ENCODE measurements at regions not wholly inside any gene's neighbourhood (a gene's known extent, or its start where the extent isn't known, plus 50 kb on each side); places are given as distances from the start of the nearest gene placed in this dataset.

DNA sequence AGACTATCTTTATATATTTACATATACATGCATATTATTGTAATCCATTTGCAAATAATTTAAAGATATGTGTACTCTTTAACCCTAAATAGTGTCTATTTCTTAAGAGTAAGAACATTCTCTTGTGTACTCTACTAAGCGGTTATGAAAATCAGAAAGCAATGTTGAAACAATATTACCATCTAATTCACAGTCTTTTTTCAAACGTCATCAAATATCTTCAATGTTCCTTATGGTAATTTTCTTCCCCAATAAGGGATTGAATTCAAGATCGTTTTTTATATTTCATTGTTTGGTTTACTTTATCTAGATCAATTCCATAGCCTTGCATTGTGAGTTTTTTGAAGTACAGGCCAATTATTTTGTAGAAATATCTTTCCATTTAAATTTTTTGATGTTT, 1647.4 kb upstream of the PRR20A start:
- no peak for DNase-seq (ENCODE audit: low read depth)

DNA sequence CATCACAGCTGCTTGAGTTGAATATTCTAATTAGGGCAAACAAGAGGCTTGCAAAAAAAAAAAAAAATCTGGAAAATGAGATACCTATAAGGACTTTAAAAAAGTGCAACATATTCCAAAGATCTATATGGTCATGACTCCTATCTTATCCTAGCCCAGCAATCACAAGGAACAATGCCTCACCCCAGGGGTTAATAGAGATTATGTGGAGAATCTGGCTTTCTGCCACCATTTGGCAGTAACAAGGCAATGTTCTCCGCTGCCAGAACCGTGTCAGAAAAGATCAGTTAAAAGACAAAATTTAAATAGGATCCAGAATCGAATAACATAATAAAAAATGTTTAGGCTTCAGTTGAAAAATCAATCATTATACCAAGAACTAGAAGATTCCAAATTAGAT, 1643.2 kb upstream of the PRR20A start:
- DNase-seq (ENCODE audit: low read depth): no peak

DNA sequence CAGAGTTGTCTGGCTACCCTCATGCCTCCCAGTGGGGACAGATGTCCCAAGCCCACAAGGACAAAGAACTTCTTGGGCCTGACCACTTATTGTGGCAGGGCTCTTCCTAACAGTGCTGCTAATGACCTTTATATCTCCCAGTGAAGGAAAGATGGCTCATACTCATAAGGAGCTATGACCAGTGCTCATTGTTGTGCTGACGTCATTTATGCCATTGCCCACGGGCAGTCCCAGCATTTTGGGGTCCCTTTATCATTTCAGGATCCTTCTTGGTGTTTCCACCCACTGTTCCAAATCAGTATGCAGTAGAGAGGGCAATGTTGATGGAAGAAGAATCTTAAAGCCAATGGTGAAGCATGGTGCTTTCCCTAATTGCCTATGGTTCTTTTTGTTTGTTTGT, 1640.0 kb upstream of the PRR20A start:
- DNase-seq (ENCODE audit: low read depth): no peak

DNA sequence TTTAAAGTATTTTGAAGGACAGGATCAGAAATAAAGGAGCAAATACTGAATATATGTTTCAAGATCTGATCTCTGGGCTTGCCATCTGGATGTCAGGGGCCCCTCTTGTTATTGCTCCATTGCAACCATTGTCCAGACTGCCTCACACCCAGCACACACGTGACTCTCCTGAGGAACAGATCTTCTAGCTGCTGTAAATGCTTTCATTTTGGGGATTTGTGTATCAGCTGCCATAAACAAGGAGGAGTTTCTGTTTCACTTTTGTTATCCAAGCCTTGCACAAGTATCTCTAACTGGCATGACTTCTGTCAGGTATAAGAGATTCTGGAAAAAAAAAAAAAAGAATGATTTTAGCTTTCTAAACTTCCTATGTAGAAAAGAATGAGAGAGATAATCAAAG, 1624.1 kb upstream of the PRR20A start:
- DNase-seq (ENCODE audit: low read depth): no peak

DNA sequence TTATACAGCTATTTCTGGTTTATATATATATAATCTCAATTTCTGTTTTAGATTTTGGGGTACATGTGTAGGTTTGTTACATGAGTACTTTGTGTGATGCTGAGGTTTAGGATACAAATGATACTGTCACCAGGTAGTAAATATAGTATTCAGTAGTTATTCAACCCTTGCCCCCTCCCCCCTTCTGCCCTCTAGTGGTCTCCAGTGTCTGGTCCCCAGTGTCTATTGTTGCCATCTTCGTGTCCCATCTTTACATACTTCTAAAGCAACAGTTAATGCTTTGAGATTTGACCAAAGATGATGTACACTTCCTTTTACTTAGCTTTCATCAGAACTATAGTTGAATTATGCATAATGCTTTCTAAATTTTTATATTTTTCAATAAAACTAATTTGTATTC, 1623.4 kb upstream of the PRR20A start:
- DNase-seq (ENCODE audit: low read depth): no peak

DNA sequence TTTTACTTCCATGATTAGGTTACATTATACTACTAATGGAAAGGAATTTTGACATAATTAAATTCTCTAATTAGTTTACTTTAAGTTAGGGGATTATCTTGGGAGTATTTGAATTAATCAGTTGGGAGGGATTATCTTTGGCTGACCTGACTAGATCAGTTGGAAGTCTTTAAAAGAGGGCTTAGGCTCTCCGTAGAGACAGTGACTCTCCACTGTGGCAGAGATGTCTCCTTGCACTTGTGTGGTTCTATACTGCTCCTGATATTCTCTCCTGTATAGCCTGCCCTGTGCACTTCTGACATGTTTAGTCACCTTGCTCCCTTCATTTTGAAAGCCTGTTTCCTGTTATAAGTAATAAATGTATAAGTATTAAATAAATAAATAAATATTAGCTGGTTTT, 1612.3 kb upstream of the PRR20A start:
- no peak for DNase-seq (ENCODE audit: low read depth)

DNA sequence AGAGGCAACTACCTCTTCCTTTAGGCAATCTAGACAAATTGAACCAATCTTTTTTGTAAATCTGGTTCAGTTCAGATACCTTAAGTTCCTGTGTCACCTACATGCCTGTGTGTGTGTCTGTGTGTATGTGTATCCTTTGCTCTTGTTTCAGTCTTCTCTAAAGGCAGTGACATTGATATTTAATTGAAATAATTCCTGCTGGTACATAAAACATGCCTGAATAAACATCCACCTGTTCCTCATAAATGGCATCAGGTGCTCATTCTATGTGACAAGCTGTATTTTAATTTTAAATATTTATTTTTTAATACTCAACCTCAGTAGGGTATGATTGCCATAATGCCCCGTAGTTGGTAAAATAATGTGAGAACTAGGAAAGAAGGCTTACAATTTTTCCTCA, 1606.4 kb upstream of the PRR20A start:
- no peak for DNase-seq (ENCODE audit: low read depth)

DNA sequence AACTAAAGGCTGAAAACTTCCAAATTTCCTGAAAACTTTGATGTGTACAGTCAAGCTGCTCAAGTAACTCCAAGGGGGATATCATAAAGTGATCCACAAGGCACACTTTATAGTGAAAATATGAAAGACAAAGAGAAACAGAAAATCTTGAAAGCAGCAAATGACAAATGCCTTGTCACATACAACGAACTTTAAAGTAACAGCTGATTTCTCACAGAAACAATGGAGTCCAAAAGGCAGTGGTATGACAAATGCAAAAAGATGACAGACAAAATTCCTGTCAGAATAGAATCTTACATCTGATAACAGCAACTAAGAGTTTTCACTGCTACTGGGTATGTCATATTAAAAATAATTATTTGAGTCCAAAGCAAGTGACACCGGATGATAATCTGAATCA, 1602.3 kb upstream of the PRR20A start:
- no peak for DNase-seq (ENCODE audit: low read depth)

DNA sequence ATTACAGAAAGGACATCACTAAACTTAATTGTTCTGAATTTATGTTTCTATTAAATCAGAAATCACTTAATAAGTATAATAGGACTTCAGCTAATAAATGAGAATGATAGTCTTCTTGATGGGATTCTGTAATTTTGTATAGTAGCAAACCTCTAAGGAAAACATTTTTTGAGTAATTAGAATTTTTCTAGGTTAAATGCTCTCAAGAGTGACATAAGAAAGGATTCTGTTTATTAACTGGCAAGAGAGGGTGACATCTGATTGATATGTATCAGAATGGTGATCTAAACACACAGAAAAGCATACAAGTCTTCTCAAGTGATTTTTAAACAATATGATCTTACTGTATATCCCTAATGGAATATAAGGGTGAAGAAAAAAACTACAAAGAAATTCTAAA, 1597.7 kb upstream of the PRR20A start:
- DNase-seq (ENCODE audit: low read depth): no peak

DNA sequence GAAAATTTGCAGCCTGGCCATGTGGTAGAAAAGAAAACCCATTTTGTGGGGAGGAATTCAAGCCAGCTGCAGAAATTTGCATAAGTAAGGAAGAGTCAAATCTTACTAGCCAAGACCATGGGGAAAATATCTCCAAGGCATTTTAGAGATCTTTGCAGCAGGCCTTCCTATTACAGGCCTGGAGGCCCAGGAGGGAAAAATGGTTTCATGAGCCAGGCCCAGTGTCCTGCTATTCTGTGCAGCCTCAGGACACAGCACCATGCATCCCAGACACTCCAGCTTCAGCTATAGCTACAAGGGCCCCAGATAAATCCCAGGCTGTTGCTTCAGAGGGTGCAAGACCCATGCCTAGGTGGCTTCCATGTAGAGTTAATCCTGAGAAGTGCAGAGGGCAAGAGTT, 1590.1 kb upstream of the PRR20A start:
- DNase-seq (ENCODE audit: low read depth): no peak

DNA sequence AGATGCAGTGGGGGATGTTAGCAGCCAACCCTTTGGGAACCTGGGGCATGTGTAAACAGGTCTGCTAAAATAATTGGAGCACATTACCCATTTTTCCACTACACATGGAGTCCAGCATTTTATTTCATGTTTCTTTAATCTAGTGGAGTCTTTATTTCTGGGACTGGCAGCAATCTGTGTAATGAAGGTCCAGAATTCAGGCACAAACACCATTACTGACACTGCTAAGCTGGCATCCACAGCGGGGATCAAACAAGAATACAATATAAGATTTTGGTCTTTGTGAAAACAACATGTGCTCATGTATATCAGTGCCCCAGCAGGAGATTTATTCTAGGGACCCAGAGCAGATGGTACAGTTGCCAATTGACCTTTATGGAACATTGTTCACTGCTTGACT, 1587.0 kb upstream of the PRR20A start:
- DNase-seq (ENCODE audit: low read depth): no peak

DNA sequence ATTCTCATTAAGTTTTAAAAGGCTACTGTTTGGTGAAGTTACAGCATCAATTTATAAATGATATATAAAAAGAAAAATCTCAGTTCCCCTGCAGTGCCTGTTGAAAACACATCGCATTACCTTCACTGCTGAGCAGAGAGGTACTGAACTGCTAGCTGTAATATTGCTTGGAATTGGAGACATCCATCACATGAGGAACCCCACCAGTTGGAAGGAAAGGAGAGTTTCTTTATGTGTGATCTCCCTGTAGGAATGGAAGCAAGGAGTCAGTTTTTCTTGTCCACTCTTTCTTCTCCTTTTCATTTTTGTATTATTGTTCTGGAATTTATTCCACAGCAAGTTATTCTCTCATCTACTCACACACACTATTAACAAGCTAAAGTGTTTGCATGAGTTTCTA, 1586.0 kb upstream of the PRR20A start:
- DNase-seq (ENCODE audit: low read depth): no peak

DNA sequence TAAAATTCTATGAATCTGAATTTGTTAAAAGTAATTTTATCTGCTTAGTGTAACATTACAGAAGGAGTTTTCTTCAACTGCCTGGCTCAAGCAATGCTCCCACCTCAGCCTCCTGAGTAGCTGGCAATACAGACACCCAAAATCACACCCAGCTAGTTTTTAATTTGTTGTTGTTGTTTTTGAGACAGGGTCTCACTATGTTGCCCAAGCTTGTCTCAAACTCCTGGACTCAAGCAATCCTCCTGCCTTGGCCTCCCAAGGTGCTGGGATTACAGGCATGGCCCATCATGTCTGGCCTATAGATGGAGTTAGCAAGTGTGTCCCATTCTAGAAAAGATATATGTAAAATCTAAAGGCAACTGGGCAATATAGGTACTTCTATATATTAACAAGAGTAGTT, 1580.4 kb upstream of the PRR20A start:
- no peak for DNase-seq (ENCODE audit: low read depth)

DNA sequence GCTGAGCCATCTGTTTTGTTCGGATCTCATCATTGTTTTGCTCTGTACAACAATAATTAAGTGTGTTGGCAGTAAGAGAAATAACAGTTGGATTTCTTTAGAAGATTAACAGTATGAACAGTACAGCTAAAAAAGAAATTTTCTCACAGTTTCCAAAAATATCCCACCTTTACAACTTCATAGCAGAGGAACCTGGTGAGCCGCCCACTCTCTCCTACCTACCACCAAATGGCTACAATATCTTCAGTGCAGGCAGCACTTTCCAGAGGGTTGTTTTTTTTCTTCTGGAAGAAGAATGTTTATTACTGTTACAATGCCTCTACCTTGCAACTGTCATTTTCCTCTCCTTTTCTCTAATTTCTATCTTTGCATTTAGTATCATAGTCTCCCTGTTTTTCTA, 1577.5 kb upstream of the PRR20A start:
- no peak for DNase-seq (ENCODE audit: low read depth)

DNA sequence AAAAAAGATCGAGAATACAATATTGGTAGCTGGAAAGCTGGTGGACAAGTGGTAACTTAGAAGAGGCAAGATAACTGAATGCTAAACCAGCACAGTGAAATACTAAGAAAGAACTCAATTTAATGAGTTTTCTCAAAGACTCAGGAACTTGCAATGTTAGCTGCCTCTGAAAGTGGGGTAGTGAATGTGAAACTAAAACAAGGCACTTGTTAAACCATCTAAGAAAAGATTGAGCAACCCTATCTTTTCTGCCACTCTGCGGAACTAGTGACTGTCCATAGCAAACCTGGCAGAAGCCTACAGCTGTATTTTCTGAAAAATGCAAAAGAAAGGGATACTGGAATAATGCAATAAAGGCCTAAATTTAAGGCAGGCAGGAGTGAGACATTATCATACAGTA, 1574.4 kb upstream of the PRR20A start:
- DNase-seq (ENCODE audit: low read depth): no peak

DNA sequence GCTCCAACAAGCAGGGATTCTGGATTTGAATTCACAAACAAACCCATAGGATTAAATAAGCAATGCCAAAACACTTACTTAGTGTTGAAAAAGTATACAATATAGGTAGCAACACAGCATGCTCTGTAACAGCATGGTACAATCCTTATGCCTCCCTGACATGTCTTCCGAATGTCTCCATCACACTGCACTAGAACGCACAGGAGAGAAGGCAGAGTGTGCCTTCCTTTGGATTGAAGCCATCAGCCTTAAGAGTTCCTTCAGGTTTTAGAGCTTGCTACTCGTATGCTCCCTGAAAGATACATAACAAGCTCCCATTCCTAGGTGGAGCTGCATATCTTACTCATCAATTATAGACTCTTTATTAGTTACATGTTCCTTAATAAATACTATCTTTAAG, 1573.9 kb upstream of the PRR20A start:
- DNase-seq (ENCODE audit: low read depth): no peak

DNA sequence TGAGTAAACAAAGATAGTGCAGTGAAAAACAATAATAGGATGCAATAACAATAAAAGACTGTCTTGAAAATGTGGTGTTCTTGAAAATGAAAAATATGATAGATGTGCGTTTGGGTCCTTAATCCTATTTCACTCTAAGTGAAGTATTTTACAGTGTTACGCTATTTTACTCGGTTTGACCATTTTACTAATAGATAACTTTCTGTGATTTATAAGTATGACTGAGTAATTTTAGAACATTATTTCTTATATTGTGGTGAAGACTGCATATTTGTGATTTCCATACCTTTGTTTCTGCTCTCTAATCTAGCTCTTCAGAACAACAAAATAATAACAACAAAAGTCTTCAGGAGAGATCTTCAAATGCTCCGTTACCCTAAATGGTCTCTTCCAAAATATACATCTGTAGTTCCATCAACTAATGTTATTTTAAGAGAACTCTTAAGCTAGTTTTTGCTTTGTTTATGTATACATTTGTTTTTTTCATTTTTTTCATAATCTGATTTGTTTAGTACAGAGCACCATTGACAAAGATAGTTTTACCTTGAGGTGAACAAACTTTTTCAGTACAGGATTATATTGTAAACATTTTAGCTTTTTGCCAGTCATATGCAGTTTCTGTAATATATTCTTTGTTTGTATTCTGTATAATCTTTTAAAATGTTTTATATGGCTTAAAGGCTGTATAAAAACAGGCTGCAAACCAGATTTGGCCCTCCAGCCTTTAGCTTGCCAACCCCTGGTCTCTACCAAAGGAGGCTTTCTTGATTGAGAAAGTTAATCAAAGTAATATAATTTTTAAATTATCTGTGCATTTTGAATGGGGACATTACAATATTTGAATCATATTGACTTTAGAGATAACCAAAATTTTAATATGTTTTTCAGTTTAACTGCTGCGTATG, 1572.7 kb upstream of the PRR20A start:
- no peak for DNase-seq (ENCODE audit: low read depth)

DNA sequence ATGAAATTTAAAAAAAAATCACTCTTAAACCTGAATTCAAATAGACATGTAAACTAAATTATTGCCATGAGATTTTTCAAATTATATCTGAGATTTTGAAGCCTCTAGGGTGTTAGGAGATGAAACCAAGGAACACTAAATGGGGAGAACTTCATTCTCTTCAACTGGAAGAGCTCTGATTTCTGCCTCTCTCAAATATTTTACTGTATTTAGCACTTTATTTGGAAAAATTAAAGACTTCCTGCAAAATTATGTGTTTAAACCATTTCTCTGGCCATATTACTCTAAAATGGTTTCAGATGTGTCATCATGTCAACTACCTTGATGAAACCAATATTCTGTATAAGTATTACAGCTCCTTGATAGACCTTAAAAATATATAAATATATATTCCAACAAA, 1571.6 kb upstream of the PRR20A start:
- no peak for DNase-seq (ENCODE audit: low read depth)

DNA sequence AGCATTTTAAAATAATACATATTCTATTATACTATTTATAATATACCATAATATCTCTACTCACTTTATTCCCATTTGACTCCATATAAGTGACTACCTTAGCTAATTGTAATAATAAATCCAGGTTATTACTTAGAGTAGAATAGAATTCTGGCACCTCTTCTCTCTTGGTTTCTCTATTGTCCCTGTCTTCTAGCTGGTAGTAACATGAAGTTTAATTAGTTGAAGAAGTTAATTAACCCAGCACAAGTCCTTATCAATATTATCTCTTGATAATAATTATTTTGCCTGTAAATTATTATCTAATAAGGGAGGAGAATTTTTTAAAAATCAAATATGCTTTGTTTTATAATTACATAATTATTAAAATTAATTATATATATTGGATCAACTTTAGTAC, 1571.2 kb upstream of the PRR20A start:
- no peak for DNase-seq (ENCODE audit: low read depth)

DNA sequence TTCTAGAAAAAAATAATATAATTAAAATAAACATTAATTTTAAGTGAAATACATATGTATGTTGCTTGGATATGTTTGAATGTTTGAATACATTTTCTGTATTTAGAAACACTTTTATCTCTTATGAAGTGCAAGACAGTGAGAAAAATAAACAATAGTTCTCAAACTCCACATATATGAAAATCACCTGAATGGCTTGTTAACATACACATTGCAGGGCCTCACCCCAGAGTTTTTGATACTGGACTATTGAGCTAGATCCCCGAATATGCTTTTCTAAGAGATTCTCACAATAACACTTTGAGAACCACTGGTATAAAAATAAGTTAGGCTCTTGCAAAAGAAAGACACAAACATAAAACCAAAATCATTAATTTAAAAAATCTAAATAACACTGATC, 1570.3 kb upstream of the PRR20A start:
- DNase-seq (ENCODE audit: low read depth): no peak

DNA sequence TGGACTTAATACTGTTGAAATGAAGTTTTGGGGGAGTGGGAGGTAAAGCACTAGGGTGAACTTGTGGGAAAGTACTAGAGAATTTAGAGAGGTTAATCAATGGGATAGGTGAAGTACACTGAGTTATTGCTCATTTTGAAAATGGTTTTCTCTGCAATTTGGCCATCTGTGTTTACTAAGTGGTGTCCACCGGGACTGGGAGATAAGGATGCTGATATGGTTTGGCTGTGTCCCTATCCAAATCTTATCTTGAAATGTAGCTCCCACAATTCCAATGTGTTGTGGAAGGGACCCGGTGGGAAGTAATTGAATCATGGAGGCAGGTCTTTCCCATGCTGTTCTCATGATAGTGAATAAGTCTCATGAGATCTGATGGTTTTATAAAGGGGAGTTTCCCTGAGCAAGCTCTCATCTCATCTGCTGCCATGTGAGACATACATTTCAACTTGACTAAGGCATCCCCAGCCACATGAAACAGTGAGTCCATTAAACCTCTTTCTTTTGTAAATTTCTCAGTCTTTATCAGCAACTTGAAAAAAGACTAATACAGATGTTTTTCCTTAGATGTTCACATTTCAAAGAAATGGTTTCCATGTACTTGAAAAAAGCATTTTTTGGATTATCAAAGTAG, 1569.4 kb upstream of the PRR20A start:
- DNase-seq (ENCODE audit: low read depth): no peak

DNA sequence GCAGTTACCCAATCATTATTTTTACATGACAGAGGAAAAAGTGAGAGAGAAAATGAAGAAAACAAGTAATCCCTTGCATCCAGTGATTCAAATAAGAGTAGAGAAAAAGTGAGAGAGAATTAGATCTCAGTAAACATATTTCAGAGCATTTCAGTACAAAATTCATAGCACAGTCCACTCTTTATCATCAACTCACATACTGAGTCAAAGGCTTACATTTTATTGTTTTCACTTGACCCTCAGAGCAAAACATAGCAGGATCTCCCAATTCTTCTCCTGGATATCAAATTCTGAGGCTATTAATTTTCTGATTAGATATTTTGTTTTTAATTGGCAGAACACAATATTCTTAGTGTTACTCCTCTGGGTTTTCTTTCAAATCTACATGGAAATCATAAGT, 1568.3 kb upstream of the PRR20A start:
- no peak for DNase-seq (ENCODE audit: low read depth)

DNA sequence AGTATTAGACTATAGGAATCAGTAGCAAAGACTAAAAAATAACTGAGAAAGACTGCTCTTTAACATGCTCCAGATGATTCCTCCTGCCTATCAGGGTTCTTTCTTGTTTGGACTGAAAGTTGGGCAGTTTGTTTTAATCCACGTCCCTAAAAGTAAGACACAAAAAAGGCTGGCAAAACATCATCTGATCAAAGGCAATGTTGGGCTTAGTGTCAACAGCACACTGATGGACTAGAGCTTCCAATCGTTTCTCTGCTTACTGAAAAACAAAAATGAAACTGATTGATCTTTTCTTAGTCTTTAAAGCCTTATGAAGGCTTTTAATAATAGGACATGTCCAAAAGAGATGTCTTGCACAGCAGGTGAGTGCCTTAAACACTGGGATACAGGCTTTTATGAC, 1567.9 kb upstream of the PRR20A start:
- no peak for DNase-seq (ENCODE audit: low read depth)

DNA sequence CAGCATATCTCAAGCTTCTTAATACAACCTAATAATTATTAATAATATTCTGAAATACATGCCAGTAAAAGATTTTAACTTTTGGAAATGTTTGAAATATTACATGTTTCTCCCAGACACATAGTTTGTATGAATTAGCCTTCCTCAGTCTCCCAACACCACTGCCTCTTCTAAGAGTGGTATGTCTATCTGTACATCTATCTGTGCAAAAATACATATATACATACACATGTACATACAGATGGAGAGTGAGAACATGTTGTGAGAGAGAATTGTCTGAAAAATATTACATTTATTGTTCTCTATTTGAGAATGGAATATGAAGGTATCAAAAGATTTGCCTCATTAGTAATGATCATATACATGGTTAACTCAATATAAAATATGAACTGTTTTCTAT, 1567.2 kb upstream of the PRR20A start:
- no peak for DNase-seq (ENCODE audit: low read depth)

Measured in iris pigment epithelial cell (primary cell).